HEK293T (cell line): ENCODE measurements at regions not wholly inside any gene's neighbourhood (a gene's known extent, or its start where the extent isn't known, plus 50 kb on each side); places are given as distances from the start of the nearest gene placed in this dataset.

Experiments used
- ARNT ChIP-seq: fragments of 450-650 bp; IDR thresholded peaks from 2 replicates; pipeline ENCODE4 v1.6.1; 2017; ENCODE audit warnings: mild to moderate bottlenecking
- BHLHE40 ChIP-seq: fragments of 450-650 bp; IDR thresholded peaks from 2 replicates; pipeline ENCODE4 v1.6.1; 2016; ENCODE audit warnings: mild to moderate bottlenecking, moderate library complexity, borderline replicate concordance
- ELF4 ChIP-seq: fragments of 450-650 bp; IDR thresholded peaks from 2 replicates; pipeline ENCODE4 v1.6.1; 2017; ENCODE audit warnings: antibody characterized with exemption
- FOXA1 ChIP-seq: fragments of 450-650 bp; IDR thresholded peaks from 2 replicates; pipeline ENCODE4 v1.6.1; 2016; ENCODE audit warnings: mild to moderate bottlenecking
- L3MBTL2 ChIP-seq: fragments of 450-650 bp; conservative IDR thresholded peaks from 2 replicates; pipeline ENCODE4 v1.6.1; 2016; ENCODE audit warnings: mild to moderate bottlenecking
- NFRKB ChIP-seq: fragments of 450-650 bp; IDR thresholded peaks from 2 replicates; pipeline ENCODE4 v1.6.1; 2016; ENCODE audit warnings: mild to moderate bottlenecking, moderate library complexity
- TARDBP ChIP-seq: fragments of 450-650 bp; IDR thresholded peaks from 2 replicates; pipeline ENCODE4 v1.6.1; 2016

GRCh38 chr20:58010666-58011065 lies 217.8 kb downstream of the ANKRD60 start:
- no peak for TF ChIP-seq ELF4
- no peak for TF ChIP-seq TARDBP
- TF ChIP-seq BHLHE40 = no peak
- no peak for TF ChIP-seq FOXA1
- TF ChIP-seq NFRKB = no peak
- TF ChIP-seq ARNT = no peak
- TF ChIP-seq L3MBTL2 = no peak
